ENCODE measurements at regions not wholly inside any gene's neighbourhood (a gene's known extent, or its start where the extent isn't known, plus 50 kb on each side); places are given as distances from the start of the nearest gene placed in this dataset.

GRCh38 chr4:41456559-41457101 lies 81.3 kb upstream of the LIMCH1 start:
- DNase-seq: no peak
- no peak for TF ChIP-seq POLR2A (IDR thresholded peaks at IDR 0.05)
- no peak for TF ChIP-seq CTCF (IDR thresholded peaks at IDR 0.05)
- H3K4me1 ChIP-seq: no peaks in the 10 kb centered on the region
- H3K9me3 ChIP-seq: no peaks in the 10 kb centered on the region
- no peaks in the 10 kb centered on the region for H3K36me3 ChIP-seq (ENCODE audit: low read depth, missing control alignments)
- no peak overlapping the region for H3K27ac ChIP-seq
- WGBS, 2 donors: 67 to 75% methylated on average over 1 to 4 of the region's 4 CpGs
- intact Hi-C loops (cut with DNase I; ENCODE audit: low total_unique reads): no loop called here
- no peaks in the 10 kb centered on the region for H3K27me3 ChIP-seq
- no peak overlapping the region for H3K4me3 ChIP-seq

- TF ChIP-seq POLR2A (IDR thresholded peaks at IDR 0.05) (no peak), CTCF (IDR thresholded peaks at IDR 0.05) (no peak)
- H3K4me3 ChIP-seq: no peak overlapping the region
- no peaks in the 10 kb centered on the region for H3K36me3 ChIP-seq (ENCODE audit: low read depth, missing control alignments)
- 83 to 98% methylated on average over 2 of the region's 2 CpGs for WGBS, 2 donors
- DNase-seq: no peak
- no peaks in the 10 kb centered on the region for H3K9me3 ChIP-seq
- H3K27ac ChIP-seq: no peak overlapping the region
- H3K27me3 ChIP-seq: no peaks in the 10 kb centered on the region
- H3K4me1 ChIP-seq: no peaks in the 10 kb centered on the region
- intact Hi-C loops (cut with DNase I; ENCODE audit: low total_unique reads): no loop called here
These were observed 79.3 kb upstream of the LIMCH1 start for GRCh38 chr4:41458689-41459088.

- Histone ChIP-seq H3K4me3 (no peak overlapping the region), H3K27ac (no peak overlapping the region), H3K27me3 (no peaks in the 10 kb centered on the region), H3K36me3 (ENCODE audit: low read depth, missing control alignments) (no peaks in the 10 kb centered on the region), H3K9me3 (no peaks in the 10 kb centered on the region), H3K4me1 (no peaks in the 10 kb centered on the region)
- WGBS, 2 donors: 92 to 96% methylated on average over 5 of the region's 5 CpGs
- no peak for DNase-seq
- intact Hi-C loops (cut with DNase I; ENCODE audit: low total_unique reads): no loop called here
- TF ChIP-seq CTCF (IDR thresholded peaks at IDR 0.05) (no peak), POLR2A (IDR thresholded peaks at IDR 0.05) (no peak)
These were observed 77.3 kb upstream of the LIMCH1 start for GRCh38 chr4:41460641-41461040.

- Histone ChIP-seq H3K4me1 (no peaks in the 10 kb centered on the region), H3K9me3 (no peaks in the 10 kb centered on the region), H3K27me3 (no peaks in the 10 kb centered on the region), H3K27ac (no peak overlapping the region), H3K4me3 (no peak overlapping the region), H3K36me3 (ENCODE audit: low read depth, missing control alignments) (no peaks in the 10 kb centered on the region)
- no peak for DNase-seq
- TF ChIP-seq CTCF (IDR thresholded peaks at IDR 0.05) (no peak), POLR2A (IDR thresholded peaks at IDR 0.05) (no peak)
- intact Hi-C loops (cut with DNase I; ENCODE audit: low total_unique reads): no loop called here
- WGBS, 2 donors: 70 to 80% methylated on average over 3 of the region's 3 CpGs
These were observed 76.1 kb upstream of the LIMCH1 start for GRCh38 chr4:41461780-41462307.

- no peak overlapping the region for H3K27ac ChIP-seq
- H3K4me3 ChIP-seq: no peak overlapping the region
- no peaks in the 10 kb centered on the region for H3K9me3 ChIP-seq
- 79 to 93% methylated on average over 5 of the region's 5 CpGs for WGBS, 2 donors
- H3K27me3 ChIP-seq: no peaks in the 10 kb centered on the region
- no peaks in the 10 kb centered on the region for H3K36me3 ChIP-seq (ENCODE audit: low read depth, missing control alignments)
- intact Hi-C loops (cut with DNase I; ENCODE audit: low total_unique reads): no loop called here
- DNase-seq: no peak
- H3K4me1 ChIP-seq: no peaks in the 10 kb centered on the region
- TF ChIP-seq POLR2A (IDR thresholded peaks at IDR 0.05) (no peak), CTCF (IDR thresholded peaks at IDR 0.05) (no peak)
These were observed 72.7 kb upstream of the LIMCH1 start for GRCh38 chr4:41465146-41465761.
